CD4-positive, CD25-positive, alpha-beta regulatory T cell (primary cell): ENCODE measurements at regions not wholly inside any gene's neighbourhood (a gene's known extent, or its start where the extent isn't known, plus 50 kb on each side); places are given as distances from the start of the nearest gene placed in this dataset.

Experiments
- ATAC-seq, 2 donors: fragments of 150-1000 bp; cut with Tn5 transposase; one replicate each; pipeline ENCODE4 v1.10.0; 2021; ENCODE audit warnings: low read depth in 2 of 2, moderate number of reproducible peaks in 2 of 2, moderate library complexity in 1 of 2
- DNase-seq, 3 donors: peaks; one replicate each; pipeline versions ENCODE4 v3.0.0 to v3.0.0-alpha.2; 2012 to 2022; ENCODE audit warnings: mixed read lengths in 1 of 3
- H3K27ac ChIP-seq: one replicate; pipeline ENCODE4 v1.7.0; 2013; ENCODE audit warnings: mild to moderate bottlenecking, low read length; ENCODE audit not compliant: insufficient read depth, poor library complexity, severe bottlenecking
- H3K27me3 ChIP-seq: one replicate; pipeline ENCODE4 v1.7.0; 2013; ENCODE audit warnings: low read length; ENCODE audit not compliant: control insufficient read depth, insufficient read depth
- H3K36me3 ChIP-seq: one replicate; pipeline ENCODE4 v1.7.0; 2013; ENCODE audit warnings: mild to moderate bottlenecking, low read length, moderate library complexity; ENCODE audit not compliant: control insufficient read depth, insufficient read depth
- H3K4me1 ChIP-seq: 2 replicates; pipeline ENCODE4 v1.7.0; 2013; ENCODE audit warnings: mild to moderate bottlenecking, low read length; ENCODE audit not compliant: insufficient read depth, control insufficient read depth, poor library complexity, severe bottlenecking
- H3K4me3 ChIP-seq: one replicate; pipeline ENCODE4 v1.7.0; 2013; ENCODE audit warnings: low read depth, mild to moderate bottlenecking, low read length, moderate library complexity
- H3K9me3 ChIP-seq, 2 experiments: 1 replicate in 1 of 2; 2 replicates in 1 of 2; pipeline ENCODE4 v1.7.0; 2013; ENCODE audit warnings: low read length in 2 of 2, mild to moderate bottlenecking in 1 of 2, moderate library complexity in 1 of 2; ENCODE audit not compliant: control insufficient read depth in 2 of 2
- H3K27ac Mint-ChIP-seq, 3 donors: one replicate each; pipeline ENCODE4 v1.8.0; 2020 to 2022; ENCODE audit warnings: mild to moderate bottlenecking in 3 of 3, mixed read lengths in 3 of 3, moderate library complexity in 2 of 3
- H3K27me3 Mint-ChIP-seq: one replicate; pipeline ENCODE4 v1.8.0; 2022; ENCODE audit warnings: mild to moderate bottlenecking, mixed read lengths
- H3K36me3 Mint-ChIP-seq: one replicate; pipeline ENCODE4 v1.8.0; 2020; ENCODE audit warnings: mixed read lengths
- H3K4me1 Mint-ChIP-seq, 4 donors: one replicate each; pipeline ENCODE4 v1.8.0; 2020 to 2022; ENCODE audit warnings: mixed read lengths in 4 of 4, mild to moderate bottlenecking in 1 of 4
- H3K4me3 Mint-ChIP-seq, 4 donors: one replicate each; pipeline ENCODE4 v1.8.0; 2020 to 2022; ENCODE audit warnings: mild to moderate bottlenecking in 4 of 4, mixed read lengths in 4 of 4, moderate library complexity in 3 of 4
- H3K9me3 Mint-ChIP-seq, 7 donors: one replicate each; pipeline ENCODE4 v1.8.0; 2020 to 2022; ENCODE audit warnings: mixed read lengths in 7 of 7, mild to moderate bottlenecking in 3 of 7, moderate library complexity in 2 of 7

GRCh38 chr10:130833596-130833995 is 477.9 kb downstream of the TCERG1L start:
- Mint-ChIP-seq H3K4me1 (no peaks in the 10 kb centered on the region), H3K27me3 (no peaks in the 10 kb centered on the region), H3K9me3 (peaks cover 0 to 9% (median 0%) of the 10 kb centered on the region in 7 donors), H3K4me3 (no peak overlapping the region), H3K36me3 (no peaks in the 10 kb centered on the region), H3K27ac (no peak overlapping the region)
- no peak for DNase-seq
- Histone ChIP-seq H3K36me3 (no peaks in the 10 kb centered on the region), H3K4me1 (no peaks in the 10 kb centered on the region), H3K27ac (no peak overlapping the region), H3K9me3 (no peaks in the 10 kb centered on the region), H3K4me3 (no peak overlapping the region), H3K27me3 (no peaks in the 10 kb centered on the region)
- no peak for ATAC-seq

GRCh38 chr10:130834170-130834569 is 477.4 kb downstream of the TCERG1L start:
- Mint-ChIP-seq H3K9me3 (peaks cover 0 to 5% (median 0%) of the 10 kb centered on the region in 7 donors), H3K4me1 (no peaks in the 10 kb centered on the region), H3K27ac (no peak overlapping the region), H3K4me3 (no peak overlapping the region), H3K27me3 (no peaks in the 10 kb centered on the region), H3K36me3 (no peaks in the 10 kb centered on the region)
- H3K9me3 ChIP-seq: no peaks in the 10 kb centered on the region
- H3K27me3 ChIP-seq: no peaks in the 10 kb centered on the region
- no peak for ATAC-seq
- DNase-seq: no peak
- no peaks in the 10 kb centered on the region for H3K4me1 ChIP-seq
- no peak overlapping the region for H3K27ac ChIP-seq
- no peaks in the 10 kb centered on the region for H3K36me3 ChIP-seq
- no peak overlapping the region for H3K4me3 ChIP-seq

GRCh38 chr10:130834573-130834972 is 476.9 kb downstream of the TCERG1L start:
- Histone ChIP-seq H3K4me1 (no peaks in the 10 kb centered on the region), H3K9me3 (no peaks in the 10 kb centered on the region), H3K36me3 (no peaks in the 10 kb centered on the region), H3K27ac (no peak overlapping the region), H3K27me3 (no peaks in the 10 kb centered on the region), H3K4me3 (no peak overlapping the region)
- Mint-ChIP-seq H3K27me3 (no peaks in the 10 kb centered on the region), H3K4me1 (no peaks in the 10 kb centered on the region), H3K4me3 (no peak overlapping the region), H3K9me3 (peaks cover 0 to 5% (median 0%) of the 10 kb centered on the region in 7 donors), H3K27ac (no peak overlapping the region), H3K36me3 (no peaks in the 10 kb centered on the region)
- DNase-seq: no peak
- ATAC-seq: no peak

- Histone ChIP-seq H3K4me3 (no peak overlapping the region), H3K4me1 (no peaks in the 10 kb centered on the region), H3K27ac (no peak overlapping the region), H3K27me3 (no peaks in the 10 kb centered on the region), H3K36me3 (no peaks in the 10 kb centered on the region), H3K9me3 (no peaks in the 10 kb centered on the region)
- Mint-ChIP-seq H3K36me3 (no peaks in the 10 kb centered on the region), H3K4me1 (no peaks in the 10 kb centered on the region), H3K27ac (no peak overlapping the region), H3K9me3 (peaks cover 0 to 5% (median 0%) of the 10 kb centered on the region in 7 donors), H3K4me3 (no peak overlapping the region), H3K27me3 (no peaks in the 10 kb centered on the region)
- ATAC-seq (no peak), DNase-seq (no peak)
Measured at GRCh38 chr10:130835068-130835467, 476.5 kb downstream of the TCERG1L start.

GRCh38 chr10:130836344-130836743 is 475.2 kb downstream of the TCERG1L start:
- Histone ChIP-seq H3K36me3 (no peaks in the 10 kb centered on the region), H3K4me1 (no peaks in the 10 kb centered on the region), H3K9me3 (no peaks in the 10 kb centered on the region), H3K27me3 (no peaks in the 10 kb centered on the region), H3K4me3 (no peak overlapping the region), H3K27ac (no peak overlapping the region)
- Mint-ChIP-seq H3K27ac (no peak overlapping the region), H3K36me3 (no peaks in the 10 kb centered on the region), H3K9me3 (peaks cover 0 to 2% (median 0%) of the 10 kb centered on the region in 7 donors), H3K27me3 (no peaks in the 10 kb centered on the region), H3K4me3 (no peak overlapping the region), H3K4me1 (no peaks in the 10 kb centered on the region)
- ATAC-seq (no peak), DNase-seq (no peak)

GRCh38 chr10:130843051-130843653 is 468.4 kb downstream of the TCERG1L start:
- Mint-ChIP-seq H3K36me3 (no peaks in the 10 kb centered on the region), H3K27me3 (no peaks in the 10 kb centered on the region), H3K4me3 (no peak overlapping the region), H3K4me1 (no peaks in the 10 kb centered on the region), H3K9me3 (peaks cover 0 to 2% (median 0%) of the 10 kb centered on the region in 7 donors), H3K27ac (no peak overlapping the region)
- DNase-seq: no peak
- no peaks in the 10 kb centered on the region for H3K27me3 ChIP-seq
- no peak overlapping the region for H3K4me3 ChIP-seq
- ATAC-seq: no peak
- no peak overlapping the region for H3K27ac ChIP-seq
- H3K36me3 ChIP-seq: no peaks in the 10 kb centered on the region
- H3K4me1 ChIP-seq: no peaks in the 10 kb centered on the region
- no peaks in the 10 kb centered on the region for H3K9me3 ChIP-seq

- no peaks in the 10 kb centered on the region for H3K4me1 Mint-ChIP-seq
- no peaks in the 10 kb centered on the region for H3K27me3 Mint-ChIP-seq
- ATAC-seq (no peak), DNase-seq (no peak)
- Histone ChIP-seq H3K9me3 (no peaks in the 10 kb centered on the region), H3K27me3 (no peaks in the 10 kb centered on the region), H3K27ac (no peak overlapping the region), H3K4me1 (no peaks in the 10 kb centered on the region), H3K36me3 (no peaks in the 10 kb centered on the region), H3K4me3 (no peak overlapping the region)
- no peaks in the 10 kb centered on the region for H3K36me3 Mint-ChIP-seq
- H3K27ac Mint-ChIP-seq: no peak overlapping the region
- peaks cover 0 to 2% (median 0%) of the 10 kb centered on the region in 7 donors for H3K9me3 Mint-ChIP-seq
- no peak overlapping the region for H3K4me3 Mint-ChIP-seq
Measured at GRCh38 chr10:130844310-130844709, 467.2 kb downstream of the TCERG1L start.

- no peak overlapping the region for H3K4me3 Mint-ChIP-seq
- Histone ChIP-seq H3K4me1 (no peaks in the 10 kb centered on the region), H3K36me3 (no peaks in the 10 kb centered on the region), H3K4me3 (no peak overlapping the region), H3K27me3 (no peaks in the 10 kb centered on the region), H3K9me3 (no peaks in the 10 kb centered on the region), H3K27ac (no peak overlapping the region)
- ATAC-seq: no peak
- no peaks in the 10 kb centered on the region for H3K4me1 Mint-ChIP-seq
- H3K9me3 Mint-ChIP-seq: peaks cover 0 to 5% (median 1%) of the 10 kb centered on the region in 7 donors
- H3K27me3 Mint-ChIP-seq: no peaks in the 10 kb centered on the region
- H3K36me3 Mint-ChIP-seq: no peaks in the 10 kb centered on the region
- H3K27ac Mint-ChIP-seq: no peak overlapping the region
- no peak for DNase-seq
Measured at GRCh38 chr10:130847170-130847569, 464.4 kb downstream of the TCERG1L start.
